Occipital lobe (tissue), 1 donor: ENCODE measurements at regions not wholly inside any gene's neighbourhood (a gene's known extent, or its start where the extent isn't known, plus 50 kb on each side); places are given as distances from the start of the nearest gene placed in this dataset.

Experiments
- DNase-seq: peaks from one replicate; lab custom pipeline; 2025; lab: John Stamatoyannopoulos, UW

GRCh38 chr3:110199588-110199943 lies 862.2 kb upstream of the DPPA4 start:
- DNase-seq = no peak

DNA sequence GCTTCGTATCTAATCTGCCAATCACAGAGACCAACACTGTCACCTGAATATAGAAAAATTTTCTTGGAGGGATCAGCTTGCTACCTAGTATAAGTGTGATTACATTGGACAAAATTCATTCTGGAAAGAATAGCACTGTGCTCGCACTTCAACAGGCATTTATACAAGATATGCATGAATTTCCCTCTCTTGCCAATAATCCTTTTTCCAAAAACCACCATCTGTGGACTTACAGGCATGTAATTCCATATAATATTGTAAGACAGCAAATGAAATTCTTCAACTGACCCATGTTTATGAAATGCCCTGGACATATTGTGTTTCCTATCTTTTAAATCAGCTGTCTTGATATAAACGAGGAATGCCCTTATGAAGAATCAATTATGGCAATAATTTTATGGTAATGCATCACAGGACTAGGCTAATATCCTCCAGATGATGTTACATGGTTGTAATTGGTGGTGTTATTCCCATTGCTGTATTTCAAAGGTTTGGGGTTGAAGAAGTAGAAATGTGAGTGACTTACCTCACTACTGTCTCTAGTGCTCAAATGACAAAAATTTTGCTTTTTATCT lies 861.4 kb upstream of the NECTIN3 start:
- DNase-seq = no peak

- DNase-seq = no peak
Measured at GRCh38 chr3:110226645-110227044, 845.0 kb upstream of the NECTIN3 start.

DNA sequence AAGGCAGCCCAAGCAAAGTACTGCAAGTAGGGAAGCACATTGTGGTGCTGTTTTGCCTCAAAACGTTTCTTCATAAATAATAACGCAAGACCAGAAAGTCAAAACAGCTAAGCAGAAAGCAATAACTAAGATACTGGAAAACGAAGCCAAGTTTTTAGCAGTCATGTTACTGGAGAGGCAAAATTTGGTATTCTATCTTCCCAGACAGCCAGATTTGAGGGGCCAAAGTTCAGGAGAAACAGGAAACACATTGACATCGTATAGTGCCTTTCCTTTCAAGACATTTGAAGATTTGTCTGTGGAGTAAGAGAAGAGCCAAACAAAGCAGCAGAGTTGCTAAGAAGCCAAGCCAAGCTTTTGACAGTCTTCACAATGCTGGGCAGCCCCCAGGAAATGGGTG lies 843.6 kb upstream of the NECTIN3 start:
- no peak for DNase-seq

- DNase-seq = no peak
Measured at GRCh38 chr3:110234831-110235230, 836.8 kb upstream of the NECTIN3 start.

DNA sequence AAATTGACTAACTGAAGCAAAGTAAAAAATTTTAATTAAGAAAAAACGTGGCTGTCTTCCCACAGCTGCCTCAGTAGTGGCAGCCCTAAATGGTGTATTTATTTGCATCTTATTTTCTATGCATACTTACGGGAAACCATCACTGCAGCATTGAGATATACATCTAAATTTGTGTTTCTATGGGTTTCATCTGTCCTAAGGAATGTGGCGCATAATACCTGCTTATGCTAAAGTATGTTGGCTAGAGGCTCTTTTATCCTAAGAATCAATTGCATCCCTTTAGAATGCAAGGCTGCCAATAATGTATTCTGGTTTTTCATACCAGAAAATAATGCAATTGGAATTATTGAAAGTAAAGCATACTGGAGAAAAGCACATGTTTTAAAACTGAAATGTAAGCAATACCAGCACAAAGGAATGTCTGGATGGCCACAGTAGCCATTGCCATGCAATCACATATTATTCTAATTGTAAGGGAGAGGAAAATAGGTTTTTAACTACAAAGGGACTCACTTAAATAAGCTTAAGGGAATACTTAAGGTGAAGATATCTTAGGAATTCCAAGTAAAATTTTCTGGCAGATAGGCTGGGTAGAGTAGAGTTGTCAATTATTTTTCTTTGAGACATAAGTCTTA lies 834.5 kb upstream of the NECTIN3 start:
- no peak for DNase-seq

GRCh38 chr3:110243081-110243480 lies 828.5 kb upstream of the NECTIN3 start:
- no peak for DNase-seq

- DNase-seq = no peak
Measured at GRCh38 chr3:110246796-110247376, 824.7 kb upstream of the NECTIN3 start.

- no peak for DNase-seq
Measured at GRCh38 chr3:110248666-110249065, 823.0 kb upstream of the NECTIN3 start.

GRCh38 chr3:110253794-110254193 lies 817.8 kb upstream of the NECTIN3 start:
- DNase-seq = no peak

DNA sequence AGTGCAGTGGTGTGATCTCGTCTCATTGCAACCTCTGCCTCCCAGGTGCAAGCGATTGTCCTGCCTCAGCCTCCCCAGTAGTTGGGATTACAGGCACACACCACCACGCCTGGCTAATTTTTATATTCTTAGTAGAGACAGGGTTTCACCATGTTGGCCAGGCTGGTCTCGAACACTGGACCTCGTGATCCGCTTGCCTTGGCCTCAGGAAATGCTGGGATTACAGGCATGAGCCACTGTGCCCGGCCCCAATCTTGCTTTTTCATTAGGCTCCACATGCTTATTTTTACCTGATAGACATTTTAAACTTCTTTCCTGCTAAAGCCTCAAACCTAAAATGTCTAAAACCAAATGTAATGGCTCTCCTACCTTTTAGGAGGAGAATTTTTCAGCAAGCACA lies 817.0 kb upstream of the NECTIN3 start:
- DNase-seq = no peak

GRCh38 chr3:110261141-110261540 lies 810.5 kb upstream of the NECTIN3 start:
- no peak for DNase-seq

- no peak for DNase-seq
Measured at GRCh38 chr3:110262896-110263295, 808.7 kb upstream of the NECTIN3 start.

DNA sequence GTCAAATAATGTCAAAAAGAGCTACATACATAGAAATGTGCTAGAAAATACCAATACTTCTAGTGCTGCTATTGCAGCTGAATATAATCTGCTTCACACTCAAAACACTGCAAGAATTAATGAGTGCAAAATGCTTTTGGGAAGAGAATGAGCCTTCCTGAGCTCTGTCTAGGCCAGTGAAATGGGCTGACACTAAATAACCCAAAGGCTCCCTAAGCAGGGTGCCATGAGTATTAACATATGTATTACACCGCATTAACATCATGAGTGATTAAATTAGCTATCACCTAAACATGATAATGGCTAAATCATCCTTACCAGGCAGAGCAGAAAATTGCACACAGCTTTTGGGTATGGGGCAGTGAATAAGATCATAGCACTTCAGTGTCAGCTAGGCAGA lies 806.3 kb upstream of the NECTIN3 start:
- no peak for DNase-seq

- no peak for DNase-seq
Measured at GRCh38 chr3:110267304-110267845, 804.2 kb upstream of the NECTIN3 start.

DNA sequence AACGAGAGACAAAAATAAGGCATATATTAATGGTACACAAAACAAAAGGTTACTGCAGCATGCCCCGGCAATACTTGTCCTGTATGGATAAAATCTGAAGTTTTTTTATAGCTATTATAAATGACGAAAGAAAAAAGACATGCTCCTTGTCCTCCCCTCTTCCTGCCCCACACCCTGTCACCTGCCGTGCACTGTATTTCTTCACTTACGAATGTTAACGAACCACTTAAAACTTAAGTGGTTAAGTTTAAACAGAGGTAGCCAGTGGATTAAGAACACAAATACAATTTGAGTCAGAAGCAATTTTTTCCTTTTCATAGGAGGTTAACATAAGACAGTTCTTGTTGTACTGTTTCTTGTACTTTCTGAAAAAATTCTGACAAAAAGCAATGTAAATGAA lies 799.1 kb upstream of the NECTIN3 start:
- no peak for DNase-seq

- no peak for DNase-seq
Measured at GRCh38 chr3:110291886-110292501, 779.6 kb upstream of the NECTIN3 start.

- no peak for DNase-seq
Measured at GRCh38 chr3:110293660-110294059, 778.0 kb upstream of the NECTIN3 start.

DNA sequence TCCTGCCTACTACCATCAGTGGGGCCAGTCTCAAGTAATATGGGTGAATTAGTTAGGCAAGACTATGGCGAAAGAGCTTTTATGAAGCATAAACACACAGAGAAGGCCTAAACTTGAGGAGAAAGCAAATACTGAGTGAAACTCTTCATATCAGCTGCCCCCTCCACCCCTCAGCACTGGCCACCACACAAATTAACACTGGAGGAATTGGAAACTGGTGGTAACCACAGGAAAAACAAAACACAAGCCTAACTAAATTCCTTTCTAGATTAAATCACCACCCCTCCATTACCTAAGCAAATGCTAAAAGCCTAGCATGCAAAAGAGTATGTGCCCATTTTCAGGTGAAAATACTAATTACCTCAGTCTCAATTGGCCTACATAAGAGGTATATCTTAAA lies 774.7 kb upstream of the NECTIN3 start:
- no peak for DNase-seq

DNA sequence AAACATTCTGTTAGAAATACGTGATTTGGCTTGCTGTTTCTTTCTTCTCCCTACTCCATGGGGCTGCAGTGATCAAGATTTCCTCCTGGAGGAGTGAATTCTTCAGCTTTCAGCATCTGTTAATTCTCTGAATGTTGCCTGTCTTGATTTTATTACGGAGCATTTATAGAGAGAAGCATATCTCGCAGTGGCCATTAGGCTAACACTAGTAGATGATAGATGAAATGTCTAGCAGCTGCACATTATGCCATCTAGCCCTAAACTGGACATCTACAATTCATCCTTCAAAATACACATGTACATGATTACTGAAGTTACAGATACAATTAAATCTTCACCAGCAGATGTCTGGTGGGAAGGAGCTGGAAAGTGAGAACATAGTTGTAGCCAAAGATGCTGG lies 769.8 kb upstream of the NECTIN3 start:
- DNase-seq = no peak

DNA sequence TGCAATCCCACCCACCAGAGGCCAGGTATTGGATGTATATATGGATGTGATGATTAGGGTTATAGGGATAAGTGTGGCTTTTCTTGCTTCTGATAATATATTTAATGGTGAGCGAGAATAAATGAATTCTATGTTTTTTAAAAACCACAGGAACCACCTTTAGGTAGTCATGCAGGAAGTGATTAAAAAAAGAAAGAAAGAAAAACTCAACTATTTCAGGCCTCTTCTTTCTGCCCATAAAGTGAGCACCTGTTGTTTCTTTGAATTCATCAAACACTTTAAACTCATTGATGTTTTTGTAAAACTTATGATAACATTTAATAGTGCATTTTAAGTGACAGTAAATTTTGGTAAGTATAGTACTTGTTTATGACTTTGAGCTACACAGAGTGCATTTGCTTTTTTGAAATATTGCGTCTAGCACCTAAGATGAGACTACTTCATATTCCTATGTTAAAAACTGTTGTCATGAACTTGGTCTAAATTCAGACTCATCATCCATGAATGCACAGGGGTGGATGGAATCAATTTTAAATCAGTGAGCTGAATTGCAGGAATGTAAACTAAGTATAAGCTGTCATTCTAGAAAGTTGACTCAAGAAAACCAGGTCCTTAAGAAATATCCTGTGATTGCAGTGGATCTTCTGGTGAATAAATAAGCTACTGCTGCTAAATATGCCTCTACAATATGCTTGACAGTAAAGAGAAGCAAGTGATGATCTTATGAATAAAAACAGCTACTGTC lies 764.4 kb upstream of the NECTIN3 start:
- DNase-seq = no peak

- no peak for DNase-seq
Measured at GRCh38 chr3:110311541-110311940, 760.1 kb upstream of the NECTIN3 start.
